ENCODE measurements at regions not wholly inside any gene's neighbourhood (a gene's known extent, or its start where the extent isn't known, plus 50 kb on each side); places are given as distances from the start of the nearest gene placed in this dataset.

DNA sequence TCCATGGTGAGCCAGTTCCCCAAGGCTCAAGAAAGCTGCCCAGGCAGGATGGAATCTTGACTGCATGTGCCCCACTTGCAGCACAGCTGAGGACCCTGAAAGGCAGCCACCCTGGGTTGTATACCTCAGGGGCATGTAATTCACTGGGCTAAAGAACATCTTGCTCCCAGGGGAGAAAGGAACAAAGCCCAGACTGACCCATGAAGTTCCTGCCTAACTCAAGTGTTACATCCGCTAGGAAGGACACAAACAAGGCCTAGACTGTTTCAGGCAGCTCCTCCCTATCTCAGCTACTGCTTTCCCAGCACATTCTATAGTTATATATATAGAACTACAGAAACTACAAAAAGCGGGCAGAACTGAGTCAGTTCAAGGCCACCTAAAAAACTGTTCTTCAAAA lies 69.0 kb downstream of the RBM43 start:
- intact Hi-C loops (cut with micrococcal nuclease; ENCODE audit: unreplicated experiment) (no loop called here), in situ Hi-C loops (cut with HindIII; ENCODE audit: low pct_unique_long_range_greater_than_20kb, low sequenced_read_pairs) (no loop called here)
- no TSS peak for BruUV-seq (replicated peaks)
- TF ChIP-seq, protein P1, sequence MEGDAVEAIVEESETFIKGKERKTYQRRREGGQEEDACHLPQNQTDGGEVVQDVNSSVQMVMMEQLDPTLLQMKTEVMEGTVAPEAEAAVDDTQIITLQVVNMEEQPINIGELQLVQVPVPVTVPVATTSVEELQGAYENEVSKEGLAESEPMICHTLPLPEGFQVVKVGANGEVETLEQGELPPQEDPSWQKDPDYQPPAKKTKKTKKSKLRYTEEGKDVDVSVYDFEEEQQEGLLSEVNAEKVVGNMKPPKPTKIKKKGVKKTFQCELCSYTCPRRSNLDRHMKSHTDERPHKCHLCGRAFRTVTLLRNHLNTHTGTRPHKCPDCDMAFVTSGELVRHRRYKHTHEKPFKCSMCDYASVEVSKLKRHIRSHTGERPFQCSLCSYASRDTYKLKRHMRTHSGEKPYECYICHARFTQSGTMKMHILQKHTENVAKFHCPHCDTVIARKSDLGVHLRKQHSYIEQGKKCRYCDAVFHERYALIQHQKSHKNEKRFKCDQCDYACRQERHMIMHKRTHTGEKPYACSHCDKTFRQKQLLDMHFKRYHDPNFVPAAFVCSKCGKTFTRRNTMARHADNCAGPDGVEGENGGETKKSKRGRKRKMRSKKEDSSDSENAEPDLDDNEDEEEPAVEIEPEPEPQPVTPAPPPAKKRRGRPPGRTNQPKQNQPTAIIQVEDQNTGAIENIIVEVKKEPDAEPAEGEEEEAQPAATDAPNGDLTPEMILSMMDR (IDR thresholded peaks at IDR 0.05): no peak
- TF ChIP-seq, protein P2, sequence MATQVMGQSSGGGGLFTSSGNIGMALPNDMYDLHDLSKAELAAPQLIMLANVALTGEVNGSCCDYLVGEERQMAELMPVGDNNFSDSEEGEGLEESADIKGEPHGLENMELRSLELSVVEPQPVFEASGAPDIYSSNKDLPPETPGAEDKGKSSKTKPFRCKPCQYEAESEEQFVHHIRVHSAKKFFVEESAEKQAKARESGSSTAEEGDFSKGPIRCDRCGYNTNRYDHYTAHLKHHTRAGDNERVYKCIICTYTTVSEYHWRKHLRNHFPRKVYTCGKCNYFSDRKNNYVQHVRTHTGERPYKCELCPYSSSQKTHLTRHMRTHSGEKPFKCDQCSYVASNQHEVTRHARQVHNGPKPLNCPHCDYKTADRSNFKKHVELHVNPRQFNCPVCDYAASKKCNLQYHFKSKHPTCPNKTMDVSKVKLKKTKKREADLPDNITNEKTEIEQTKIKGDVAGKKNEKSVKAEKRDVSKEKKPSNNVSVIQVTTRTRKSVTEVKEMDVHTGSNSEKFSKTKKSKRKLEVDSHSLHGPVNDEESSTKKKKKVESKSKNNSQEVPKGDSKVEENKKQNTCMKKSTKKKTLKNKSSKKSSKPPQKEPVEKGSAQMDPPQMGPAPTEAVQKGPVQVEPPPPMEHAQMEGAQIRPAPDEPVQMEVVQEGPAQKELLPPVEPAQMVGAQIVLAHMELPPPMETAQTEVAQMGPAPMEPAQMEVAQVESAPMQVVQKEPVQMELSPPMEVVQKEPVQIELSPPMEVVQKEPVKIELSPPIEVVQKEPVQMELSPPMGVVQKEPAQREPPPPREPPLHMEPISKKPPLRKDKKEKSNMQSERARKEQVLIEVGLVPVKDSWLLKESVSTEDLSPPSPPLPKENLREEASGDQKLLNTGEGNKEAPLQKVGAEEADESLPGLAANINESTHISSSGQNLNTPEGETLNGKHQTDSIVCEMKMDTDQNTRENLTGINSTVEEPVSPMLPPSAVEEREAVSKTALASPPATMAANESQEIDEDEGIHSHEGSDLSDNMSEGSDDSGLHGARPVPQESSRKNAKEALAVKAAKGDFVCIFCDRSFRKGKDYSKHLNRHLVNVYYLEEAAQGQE (IDR thresholded peaks at IDR 0.05; ENCODE audit: insufficient read depth in 1 of 2, low read depth in 2 of 2, low read length in 1 of 2): no peak
- no peak for TF ChIP-seq TCF7L2 (IDR thresholded peaks at IDR 0.05; ENCODE audit: low read depth, low read length)
- TF ChIP-seq POLR2AphosphoS5 (IDR thresholded peaks at IDR 0.05; ENCODE audit: low read depth, low read length): no peak
- TF ChIP-seq SIN3A (IDR thresholded peaks at IDR 0.05; ENCODE audit: borderline replicate concordance, insufficient read depth, low read depth, low read length): no peak
- Histone ChIP-seq H3K27me3 (ENCODE audit: control insufficient read depth, insufficient read depth, low read length) (no peaks in the 10 kb centered on the region; the same call in 1 of the 2 replicates), H3K36me3 (ENCODE audit: control insufficient read depth, insufficient read depth, low read length) (no peaks in the 10 kb centered on the region), H3K4me3 (ENCODE audit: low read depth in 2 of 2, low read length in 2 of 2) (no peak overlapping the region), H3K4me1 (ENCODE audit: control insufficient read depth, insufficient read depth, low read length) (no peaks in the 10 kb centered on the region), H3K27ac (ENCODE audit: low read length) (no peak overlapping the region), H3K9me3 (ENCODE audit: control insufficient read depth, insufficient read depth, low read depth, low read length) (no peaks in the 10 kb centered on the region)
- no peak for DNase-seq (ENCODE audit: low read depth, low spot score)
- ChIA-PET CTCF (no interaction called here), POLR2A (no interaction called here)
- no peak for ATAC-seq

DNA sequence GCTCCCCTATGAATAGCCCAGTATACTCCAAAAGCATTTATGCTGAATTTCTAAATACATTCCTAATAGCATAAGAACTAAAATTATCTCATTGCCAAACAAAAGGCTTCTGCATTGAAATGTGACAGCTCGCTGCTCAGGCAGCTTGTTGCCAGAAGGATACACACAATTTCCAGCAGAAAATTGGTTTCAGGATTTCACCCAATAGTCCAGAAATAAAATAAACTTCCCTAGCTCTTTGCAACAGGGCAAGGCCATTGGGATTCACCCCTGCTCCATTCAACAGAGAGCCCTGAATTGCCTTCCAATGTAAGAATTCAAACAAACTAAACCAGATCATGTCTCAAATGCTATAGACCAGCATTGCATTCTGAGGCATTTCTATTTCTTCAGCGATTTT lies 70.7 kb downstream of the RBM43 start:
- no TSS peak for BruUV-seq (replicated peaks)
- ATAC-seq (no peak), DNase-seq (ENCODE audit: low read depth, low spot score) (no peak)
- Histone ChIP-seq H3K9me3 (ENCODE audit: control insufficient read depth, insufficient read depth, low read depth, low read length) (no peaks in the 10 kb centered on the region), H3K27ac (ENCODE audit: low read length) (no peak overlapping the region), H3K36me3 (ENCODE audit: control insufficient read depth, insufficient read depth, low read length) (no peaks in the 10 kb centered on the region), H3K4me1 (ENCODE audit: control insufficient read depth, insufficient read depth, low read length) (no peaks in the 10 kb centered on the region), H3K4me3 (ENCODE audit: low read depth in 2 of 2, low read length in 2 of 2) (no peak overlapping the region), H3K27me3 (ENCODE audit: control insufficient read depth, insufficient read depth, low read length) (no peaks in the 10 kb centered on the region; the same call in 1 of the 2 replicates)
- TF ChIP-seq, protein P2 (IDR thresholded peaks at IDR 0.05; ENCODE audit: insufficient read depth in 1 of 2, low read depth in 2 of 2, low read length in 1 of 2): no peak
- TF ChIP-seq TCF7L2 (IDR thresholded peaks at IDR 0.05; ENCODE audit: low read depth, low read length) (no peak), SIN3A (IDR thresholded peaks at IDR 0.05; ENCODE audit: borderline replicate concordance, insufficient read depth, low read depth, low read length) (no peak), POLR2AphosphoS5 (IDR thresholded peaks at IDR 0.05; ENCODE audit: low read depth, low read length) (no peak)
- POLR2A ChIA-PET: no interaction called here
- CTCF ChIA-PET: no interaction called here
- in situ Hi-C loops (cut with HindIII; ENCODE audit: low pct_unique_long_range_greater_than_20kb, low sequenced_read_pairs): no loop called here
- intact Hi-C loops (cut with micrococcal nuclease; ENCODE audit: unreplicated experiment): no loop called here
